Neural progenitor cell (in vitro differentiated cells): ENCODE measurements at regions not wholly inside any gene's neighbourhood (a gene's known extent, or its start where the extent isn't known, plus 50 kb on each side); places are given as distances from the start of the nearest gene placed in this dataset.

Source experiments
- DNase-seq: peaks from one replicate; pipeline ENCODE4 v3.0.0-alpha.2; 2016; ENCODE audit warnings: low spot score
- H2AFZ ChIP-seq: fragments of 200-600 bp; sonication (generic); replicated peaks from 2 replicates; pipeline ENCODE4 v1.6.1; 2016; ENCODE audit warnings: antibody characterized with exemption
- H3F3A ChIP-seq: fragments of 200-600 bp; sonication (generic); 2 replicates; pipeline ENCODE4 v1.6.1; 2016; ENCODE audit warnings: antibody characterized with exemption, low read depth
- H3K27ac ChIP-seq: fragments of 200-600 bp; sonication (generic); 2 replicates; pipeline ENCODE4 v1.5.1; 2016; ENCODE audit warnings: mild to moderate bottlenecking
- H3K27me3 ChIP-seq: fragments of 200-600 bp; sonication (generic); 2 replicates; pipeline ENCODE4 v1.6.1; 2016; ENCODE audit warnings: mild to moderate bottlenecking, moderate library complexity
- H3K36me3 ChIP-seq: fragments of 200-600 bp; sonication (generic); 2 replicates; pipeline ENCODE4 v1.5.1; 2016
- H3K4me1 ChIP-seq: fragments of 200-600 bp; sonication (generic); 2 replicates; pipeline ENCODE4 v1.6.1; 2016; ENCODE audit warnings: mixed run types
- H3K4me2 ChIP-seq: fragments of 200-600 bp; sonication (generic); 2 replicates; pipeline ENCODE4 v1.6.1; 2016
- H3K4me3 ChIP-seq: fragments of 200-600 bp; sonication (generic); 2 replicates; pipeline ENCODE4 v1.5.1; 2016
- H3K79me2 ChIP-seq: fragments of 200-600 bp; sonication (generic); 2 replicates; pipeline ENCODE4 v1.6.1; 2016; ENCODE audit warnings: low read depth
- H3K9ac ChIP-seq: fragments of 200-600 bp; sonication (generic); 2 replicates; pipeline ENCODE4 v1.6.1; 2016
- H3K9me3 ChIP-seq: fragments of 200-600 bp; sonication (generic); 2 replicates; pipeline ENCODE4 v1.5.1; 2016; ENCODE audit warnings: low read depth
- H4K20me1 ChIP-seq: fragments of 200-600 bp; sonication (generic); 2 replicates; pipeline ENCODE4 v1.6.1; 2016; ENCODE audit warnings: low read depth
- H3K27ac Mint-ChIP-seq: 3 replicates; pipeline ENCODE4 v1.8.0; 2021; ENCODE audit warnings: mixed read lengths
- H3K27me3 Mint-ChIP-seq: 2 replicates; pipeline ENCODE4 v1.8.0; 2022; ENCODE audit warnings: low read depth, mild to moderate bottlenecking, inconsistent platforms, moderate library complexity, mixed read lengths; ENCODE audit not compliant: insufficient read depth
- H3K36me3 Mint-ChIP-seq: 3 replicates; pipeline ENCODE4 v1.8.0; 2021; ENCODE audit warnings: mixed read lengths
- H3K4me1 Mint-ChIP-seq: 3 replicates; pipeline ENCODE4 v1.8.0; 2021; ENCODE audit warnings: mixed read lengths
- H3K4me3 Mint-ChIP-seq: 3 replicates; pipeline ENCODE4 v1.8.0; 2021; ENCODE audit warnings: mild to moderate bottlenecking, moderate library complexity, mixed read lengths
- H3K9me3 Mint-ChIP-seq: 3 replicates; pipeline ENCODE4 v1.8.0; 2020; ENCODE audit warnings: mixed read lengths
- CTCF ChIP-seq: fragments of 200-600 bp; sonication (generic); IDR thresholded peaks from 2 replicates; pipeline ENCODE4 v1.5.1; 2017; ENCODE audit warnings: antibody characterized with exemption, mild to moderate bottlenecking
- EZH2 ChIP-seq: fragments of 200-600 bp; sonication (generic); IDR thresholded peaks from 2 replicates; pipeline ENCODE4 v1.6.1; 2017; ENCODE audit warnings: antibody characterized with exemption, mild to moderate bottlenecking, moderate library complexity
- EZH2phosphoT487 ChIP-seq: fragments of 200-600 bp; sonication (generic); IDR thresholded peaks from 2 replicates; pipeline ENCODE4 v1.6.1; 2017; ENCODE audit warnings: antibody characterized with exemption

GRCh38 chr2:136235546-136235945 lies 117.6 kb upstream of the CXCR4 start:
- TF ChIP-seq EZH2 (no peak), CTCF (no peak), EZH2phosphoT487 (no peak)
- Mint-ChIP-seq H3K27ac (no peak overlapping the region), H3K36me3 (no peaks in the 10 kb centered on the region), H3K9me3 (peaks cover 3% of the 10 kb centered on the region), H3K27me3 (peaks cover 7% of the 10 kb centered on the region), H3K4me3 (no peak overlapping the region), H3K4me1 (peaks cover 56% of the 10 kb centered on the region)
- Histone ChIP-seq H3K4me1 (peaks cover 36% of the 10 kb centered on the region), H3K9ac (no peak overlapping the region), H3K36me3 (no peaks in the 10 kb centered on the region), H3K9me3 (no peaks in the 10 kb centered on the region), H3K27me3 (no peaks in the 10 kb centered on the region), H3K27ac (no peak overlapping the region), H2AFZ (no peak overlapping the region), H3K4me2 (no peak overlapping the region), H3K4me3 (no peak overlapping the region), H4K20me1 (no peaks in the 10 kb centered on the region), H3K79me2 (no peaks in the 10 kb centered on the region), H3F3A (peaks cover 10% of the 10 kb centered on the region)
- DNase-seq: no peak

- H3K9me3 Mint-ChIP-seq: peaks cover under 1% of the 10 kb centered on the region
Observed at GRCh38 chr2:136234261-136234660, 116.3 kb upstream of the CXCR4 start.

GRCh38 chr2:136233298-136233697 lies 115.3 kb upstream of the CXCR4 start:
- Histone ChIP-seq H3K27ac (no peak overlapping the region), H3F3A (peaks cover 13% of the 10 kb centered on the region), H2AFZ (no peak overlapping the region), H3K79me2 (no peaks in the 10 kb centered on the region), H3K4me3 (no peak overlapping the region), H4K20me1 (no peaks in the 10 kb centered on the region), H3K9me3 (no peaks in the 10 kb centered on the region), H3K4me2 (peak overlapping the region; percentile 66), H3K9ac (no peak overlapping the region), H3K27me3 (no peaks in the 10 kb centered on the region), H3K36me3 (no peaks in the 10 kb centered on the region), H3K4me1 (peaks cover 37% of the 10 kb centered on the region)
- Mint-ChIP-seq H3K27ac (peak overlapping the region; percentile 25), H3K27me3 (peaks cover 5% of the 10 kb centered on the region), H3K4me1 (peaks cover 50% of the 10 kb centered on the region), H3K36me3 (no peaks in the 10 kb centered on the region), H3K4me3 (no peak overlapping the region), H3K9me3 (peaks cover 7% of the 10 kb centered on the region)
- no peak for DNase-seq
- TF ChIP-seq EZH2phosphoT487 (no peak), CTCF (no peak), EZH2 (no peak)

More at GRCh38 chr2:136234261-136234660, 116.3 kb upstream of the CXCR4 start:
- Histone ChIP-seq H4K20me1 (no peaks in the 10 kb centered on the region), H3F3A (peaks cover 13% of the 10 kb centered on the region), H3K36me3 (no peaks in the 10 kb centered on the region), H3K4me1 (peaks cover 42% of the 10 kb centered on the region), H3K4me2 (no peak overlapping the region), H3K27me3 (no peaks in the 10 kb centered on the region), H2AFZ (no peak overlapping the region), H3K9me3 (no peaks in the 10 kb centered on the region), H3K79me2 (no peaks in the 10 kb centered on the region), H3K9ac (no peak overlapping the region), H3K4me3 (no peak overlapping the region), H3K27ac (no peak overlapping the region)
- Mint-ChIP-seq H3K36me3 (no peaks in the 10 kb centered on the region), H3K27ac (no peak overlapping the region), H3K27me3 (peaks cover 5% of the 10 kb centered on the region), H3K4me3 (no peak overlapping the region), H3K4me1 (peaks cover 54% of the 10 kb centered on the region)
- TF ChIP-seq EZH2 (no peak), CTCF (no peak), EZH2phosphoT487 (no peak)
- DNase-seq: no peak
